Erythroblast (primary cell): ENCODE measurements at regions not wholly inside any gene's neighbourhood (a gene's known extent, or its start where the extent isn't known, plus 50 kb on each side); places are given as distances from the start of the nearest gene placed in this dataset.

ENCODE experiments used
- GATA1 ChIP-seq: IDR thresholded peaks from 2 replicates; pipeline ENCODE4 v1.6.1; 2011; ENCODE audit warnings: low read depth, mild to moderate bottlenecking, control low read depth, low read length, moderate library complexity
- POLR2A ChIP-seq: IDR thresholded peaks from 2 replicates; pipeline ENCODE4 v1.6.1; 2011; ENCODE audit warnings: mild to moderate bottlenecking, low read length

DNA sequence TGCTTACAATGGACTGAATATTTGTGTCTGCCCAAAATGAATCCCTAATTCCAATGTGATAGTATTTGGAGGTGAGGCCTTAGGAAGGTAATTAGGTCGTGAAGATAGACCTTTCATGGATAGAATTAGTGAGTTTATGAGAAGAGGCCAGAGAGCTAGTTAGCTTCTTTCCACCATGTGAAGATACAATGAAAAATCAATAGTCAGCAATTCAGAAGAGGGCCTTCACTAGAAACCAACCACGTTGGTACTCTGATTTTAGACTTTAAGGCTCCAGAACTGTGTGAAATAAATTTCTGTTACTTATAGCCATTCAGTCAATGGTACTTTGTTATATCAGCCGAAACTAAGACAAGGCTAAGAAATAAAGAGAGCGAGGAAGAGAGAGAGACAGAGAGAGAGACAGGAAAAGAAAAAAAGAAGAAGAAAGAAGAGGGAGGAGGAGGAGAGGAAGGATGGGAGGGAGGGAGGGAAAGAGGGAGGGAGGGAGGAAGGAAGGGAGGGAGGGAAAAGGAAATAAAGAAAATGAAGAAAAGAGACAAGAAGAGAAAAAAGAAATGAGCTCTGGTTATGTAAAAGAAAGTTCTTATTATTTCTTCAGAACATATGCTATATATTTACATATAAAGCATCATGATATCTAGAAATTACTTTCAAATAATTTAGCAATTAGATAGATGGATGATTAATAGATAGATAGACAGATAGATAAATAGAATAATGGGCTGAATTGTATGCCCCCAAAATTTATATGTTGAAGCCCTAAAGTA, 1725.3 kb downstream of the EFNA5 start:
- no peak for TF ChIP-seq POLR2A
- no peak for TF ChIP-seq GATA1
